ENCODE measurements at regions not wholly inside any gene's neighbourhood (a gene's known extent, or its start where the extent isn't known, plus 50 kb on each side); places are given as distances from the start of the nearest gene placed in this dataset.

GRCh38 chr11:90294526-90294925, 71.7 kb upstream of the CHORDC1 start:
- Histone ChIP-seq H4K20me1 (ENCODE audit: control insufficient read depth, insufficient read depth, low read depth, low read length) (no peaks in the 10 kb centered on the region), H3K79me2 (ENCODE audit: control insufficient read depth, low read length) (no peaks in the 10 kb centered on the region), H3K9me2 (replicated peaks; ENCODE audit: control insufficient read depth, low read length) (no peaks in the 10 kb centered on the region), H3K4me1 (ENCODE audit: control insufficient read depth, low read length) (no peaks in the 10 kb centered on the region), H3F3A (ENCODE audit: control insufficient read depth, insufficient read depth) (no peaks in the 10 kb centered on the region), H3K27ac (ENCODE audit: low read depth, low read length) (no peak overlapping the region), H3K9me3 (ENCODE audit: control insufficient read depth, insufficient read depth, low read length) (no peaks in the 10 kb centered on the region), H3K4me2 (ENCODE audit: low read length) (no peak overlapping the region), H3K36me3 (ENCODE audit: control insufficient read depth, low read length) (no peaks in the 10 kb centered on the region), H3K27me3 (ENCODE audit: control insufficient read depth, low read length) (no peaks in the 10 kb centered on the region), H3K4me3 (ENCODE audit: low read length) (no peak overlapping the region)
- no peak for TF ChIP-seq EZH2phosphoT487 (IDR thresholded peaks at IDR 0.05; ENCODE audit: borderline replicate concordance, low read length)
- no peak for TF ChIP-seq CTCF (IDR thresholded peaks at IDR 0.05; ENCODE audit: low read depth, low read length, poor library complexity, severe bottlenecking)

GRCh38 chr11:90294091-90294490, 71.2 kb upstream of the CHORDC1 start:
- no peaks in the 10 kb centered on the region for H4K20me1 ChIP-seq (ENCODE audit: control insufficient read depth, insufficient read depth, low read depth, low read length)
- no peak overlapping the region for H3K27ac ChIP-seq (ENCODE audit: low read depth, low read length)
- no peaks in the 10 kb centered on the region for H3K4me1 ChIP-seq (ENCODE audit: control insufficient read depth, low read length)
- no peaks in the 10 kb centered on the region for H3K9me2 ChIP-seq (replicated peaks; ENCODE audit: control insufficient read depth, low read length)
- TF ChIP-seq CTCF (IDR thresholded peaks at IDR 0.05; ENCODE audit: low read depth, low read length, poor library complexity, severe bottlenecking) (no peak), EZH2phosphoT487 (IDR thresholded peaks at IDR 0.05; ENCODE audit: borderline replicate concordance, low read length) (no peak)
- no peak overlapping the region for H3K4me2 ChIP-seq (ENCODE audit: low read length)
- no peaks in the 10 kb centered on the region for H3K9me3 ChIP-seq (ENCODE audit: control insufficient read depth, insufficient read depth, low read length)
- H3K27me3 ChIP-seq (ENCODE audit: control insufficient read depth, low read length), result no peaks in the 10 kb centered on the region
- H3F3A ChIP-seq (ENCODE audit: control insufficient read depth, insufficient read depth), result no peaks in the 10 kb centered on the region
- no peaks in the 10 kb centered on the region for H3K79me2 ChIP-seq (ENCODE audit: control insufficient read depth, low read length)
- no peak overlapping the region for H3K4me3 ChIP-seq (ENCODE audit: low read length)
- H3K36me3 ChIP-seq (ENCODE audit: control insufficient read depth, low read length), result no peaks in the 10 kb centered on the region

- TF ChIP-seq EZH2phosphoT487 (IDR thresholded peaks at IDR 0.05; ENCODE audit: borderline replicate concordance, low read length) (no peak), CTCF (IDR thresholded peaks at IDR 0.05; ENCODE audit: low read depth, low read length, poor library complexity, severe bottlenecking) (peak; percentile 55)
- H3K4me3 ChIP-seq (ENCODE audit: low read length), result no peak overlapping the region
- H3K27me3 ChIP-seq (ENCODE audit: control insufficient read depth, low read length), result no peaks in the 10 kb centered on the region
- no peak overlapping the region for H3K4me2 ChIP-seq (ENCODE audit: low read length)
- no peaks in the 10 kb centered on the region for H3K4me1 ChIP-seq (ENCODE audit: control insufficient read depth, low read length)
- H3F3A ChIP-seq (ENCODE audit: control insufficient read depth, insufficient read depth), result no peaks in the 10 kb centered on the region
- H3K27ac ChIP-seq (ENCODE audit: low read depth, low read length), result no peak overlapping the region
- H3K9me3 ChIP-seq (ENCODE audit: control insufficient read depth, insufficient read depth, low read length), result no peaks in the 10 kb centered on the region
- no peaks in the 10 kb centered on the region for H4K20me1 ChIP-seq (ENCODE audit: control insufficient read depth, insufficient read depth, low read depth, low read length)
- H3K36me3 ChIP-seq (ENCODE audit: control insufficient read depth, low read length), result no peaks in the 10 kb centered on the region
- H3K9me2 ChIP-seq (replicated peaks; ENCODE audit: control insufficient read depth, low read length), result no peaks in the 10 kb centered on the region
- H3K79me2 ChIP-seq (ENCODE audit: control insufficient read depth, low read length), result no peaks in the 10 kb centered on the region
Observed at GRCh38 chr11:90288212-90288821, 65.5 kb upstream of the CHORDC1 start.

Data from DOHH2 (cell line).